CD14-positive monocyte (primary cell): ENCODE measurements at regions not wholly inside any gene's neighbourhood (a gene's known extent, or its start where the extent isn't known, plus 50 kb on each side); places are given as distances from the start of the nearest gene placed in this dataset.

Source experiments
- DNase-seq, 3 donors: peaks; one replicate each; pipeline ENCODE4 v3.0.0-alpha.2; 2011 to 2022
- H2AFZ ChIP-seq: 2 replicates; pipeline ENCODE4 v1.6.0; 2012; ENCODE audit warnings: mild to moderate bottlenecking, low read depth, low read length, inconsistent platforms; ENCODE audit not compliant: insufficient read depth, poor library complexity, severe bottlenecking
- H3K27ac ChIP-seq, 2 donors: 1 replicate in 1 of 2; 2 replicates in 1 of 2; pipeline ENCODE4 v1.5.1; 2012 to 2013; ENCODE audit warnings: low read length in 2 of 2, control low read depth in 1 of 2, inconsistent platforms in 1 of 2, low read depth in 1 of 2, mild to moderate bottlenecking in 1 of 2
- H3K27me3 ChIP-seq, 2 donors: one replicate each; pipeline versions ENCODE4 v1.6.0 to v1.6.1; 2011 to 2013; ENCODE audit warnings: low read length in 2 of 2; ENCODE audit not compliant: control insufficient read depth in 2 of 2, insufficient read depth in 2 of 2
- H3K36me3 ChIP-seq, 2 donors: replicated peaks in 1 of 2; 1 replicate in 1 of 2; 2 replicates in 1 of 2; pipeline versions ENCODE4 v1.5.1 to v1.6.1; 2012 to 2013; ENCODE audit warnings: low read length in 2 of 2, control low read depth in 1 of 2, inconsistent platforms in 1 of 2, mild to moderate bottlenecking in 1 of 2; ENCODE audit not compliant: insufficient read depth in 2 of 2, control insufficient read depth in 1 of 2
- H3K4me1 ChIP-seq, 2 donors: 1 replicate in 1 of 2; 2 replicates in 1 of 2; pipeline versions ENCODE4 v1.5.1 to v1.6.1; 2012 to 2013; ENCODE audit warnings: low read length in 2 of 2, control low read depth in 1 of 2, inconsistent platforms in 1 of 2, mild to moderate bottlenecking in 1 of 2, moderate library complexity in 1 of 2; ENCODE audit not compliant: insufficient read depth in 2 of 2, control insufficient read depth in 1 of 2
- H3K4me2 ChIP-seq: replicated peaks from 2 replicates; pipeline ENCODE3; 2012; ENCODE audit warnings: low read length, moderate library complexity, mild to moderate bottlenecking; ENCODE audit not compliant: poor library complexity, severe bottlenecking; ENCODE audit errors: extremely low read depth
- H3K4me3 ChIP-seq, 3 experiments: fragments of 200-600 bp in 1 of 3; sonication (generic) in 1 of 3; replicated peaks in 1 of 3; 1 replicate in 2 of 3; 2 replicates in 1 of 3; pipeline ENCODE4 v1.5.1; 2011 to 2013; ENCODE audit warnings: low read length in 3 of 3, mild to moderate bottlenecking in 3 of 3, control low read depth in 2 of 3, low read depth in 2 of 3, inconsistent platforms in 1 of 3, moderate library complexity in 1 of 3
- H3K79me2 ChIP-seq: 2 replicates; pipeline ENCODE4 v1.6.0; 2012; ENCODE audit warnings: mild to moderate bottlenecking, control low read depth, inconsistent platforms, low read length, moderate library complexity; ENCODE audit not compliant: insufficient read depth
- H3K9ac ChIP-seq: 2 replicates; pipeline ENCODE4 v1.6.0; 2017; ENCODE audit warnings: low read length, mild to moderate bottlenecking; ENCODE audit not compliant: insufficient read depth, poor library complexity, severe bottlenecking
- H3K9me3 ChIP-seq, 2 donors: replicated peaks in 1 of 2; 1 replicate in 1 of 2; 2 replicates in 1 of 2; pipeline versions ENCODE4 v1.5.1 to v1.6.1; 2012 to 2013; ENCODE audit warnings: low read length in 2 of 2, control low read depth in 1 of 2; ENCODE audit not compliant: control insufficient read depth in 1 of 2, insufficient read depth in 1 of 2
- H4K20me1 ChIP-seq: 2 replicates; pipeline ENCODE4 v1.6.0; 2012; ENCODE audit warnings: mild to moderate bottlenecking, low read length, control low read depth, moderate library complexity; ENCODE audit not compliant: insufficient read depth
- H3K27ac Mint-ChIP-seq, 7 donors: one replicate each; pipeline ENCODE4 v1.8.0; 2020; ENCODE audit warnings: mild to moderate bottlenecking in 7 of 7, mixed read lengths in 7 of 7, moderate library complexity in 6 of 7, inconsistent platforms in 2 of 7
- H3K27me3 Mint-ChIP-seq, 3 donors: one replicate each; pipeline ENCODE4 v1.8.0; 2021 to 2022; ENCODE audit warnings: low read depth in 3 of 3, mild to moderate bottlenecking in 3 of 3, mixed read lengths in 3 of 3, moderate library complexity in 3 of 3, inconsistent platforms in 1 of 3
- H3K36me3 Mint-ChIP-seq, 2 donors: one replicate each; pipeline ENCODE4 v1.8.0; 2020; ENCODE audit warnings: mixed read lengths in 2 of 2, inconsistent platforms in 1 of 2, mild to moderate bottlenecking in 1 of 2
- H3K4me1 Mint-ChIP-seq: one replicate; pipeline ENCODE4 v1.8.0; 2020; ENCODE audit warnings: mild to moderate bottlenecking, mixed read lengths
- H3K4me3 Mint-ChIP-seq, 2 donors: one replicate each; pipeline ENCODE4 v1.8.0; 2020; ENCODE audit warnings: mild to moderate bottlenecking in 2 of 2, mixed read lengths in 2 of 2, moderate library complexity in 1 of 2
- H3K9me3 Mint-ChIP-seq, 7 donors: one replicate each; pipeline ENCODE4 v1.8.0; 2020 to 2022; ENCODE audit warnings: mixed read lengths in 7 of 7, mild to moderate bottlenecking in 6 of 7, moderate library complexity in 6 of 7, inconsistent platforms in 2 of 7
- CTCF ChIP-seq: fragments of 200-600 bp; IDR thresholded peaks from one replicate; pipeline ENCODE4 v1.8.0; 2022; ENCODE audit warnings: antibody characterized with exemption, mild to moderate bottlenecking
- WGBS: methylation state at CpG from one replicate; pipeline ENCODE4 v1.1.5; 2013; ENCODE audit warnings: missing lambda C conversion rate; ENCODE audit not compliant: insufficient coverage; 5-methylcytosine and 5-hydroxymethylcytosine counted together
- intact Hi-C, 2 donors: fragments of 100-400 bp; cut with micrococcal nuclease; formaldehyde crosslinking; loops; one replicate each; pipeline versions ENCODE4 v1.15.0 to v1.15.1; 2023

- Histone ChIP-seq H3K4me2 (no peak overlapping the region), H3K27me3 (no peaks in the 10 kb centered on the region), H3K27ac (no peak overlapping the region), H3K9me3 (no peaks in the 10 kb centered on the region), H3K36me3 (no peaks in the 10 kb centered on the region), H2AFZ (no peak overlapping the region), H4K20me1 (no peaks in the 10 kb centered on the region), H3K4me1 (no peaks in the 10 kb centered on the region), H3K79me2 (no peaks in the 10 kb centered on the region), H3K9ac (no peak overlapping the region), H3K4me3 (no peak overlapping the region)
- no peak for DNase-seq
- no peaks in the 10 kb centered on the region for H3K36me3 Mint-ChIP-seq
- no peak overlapping the region for H3K27ac Mint-ChIP-seq
- no peak overlapping the region for H3K4me3 Mint-ChIP-seq
- TF ChIP-seq CTCF, result no peak
- intact Hi-C loops, result no loop called here
- WGBS, result 100% methylated on average over 1 of the region's 1 CpG
- H3K4me1 Mint-ChIP-seq, result no peaks in the 10 kb centered on the region
- H3K9me3 Mint-ChIP-seq, result peaks cover 0 to 2% (median 0%) of the 10 kb centered on the region in 7 donors
- no peaks in the 10 kb centered on the region for H3K27me3 Mint-ChIP-seq
Measured at GRCh38 chr14:44404036-44404435, 103.0 kb downstream of the FSCB start.

DNA sequence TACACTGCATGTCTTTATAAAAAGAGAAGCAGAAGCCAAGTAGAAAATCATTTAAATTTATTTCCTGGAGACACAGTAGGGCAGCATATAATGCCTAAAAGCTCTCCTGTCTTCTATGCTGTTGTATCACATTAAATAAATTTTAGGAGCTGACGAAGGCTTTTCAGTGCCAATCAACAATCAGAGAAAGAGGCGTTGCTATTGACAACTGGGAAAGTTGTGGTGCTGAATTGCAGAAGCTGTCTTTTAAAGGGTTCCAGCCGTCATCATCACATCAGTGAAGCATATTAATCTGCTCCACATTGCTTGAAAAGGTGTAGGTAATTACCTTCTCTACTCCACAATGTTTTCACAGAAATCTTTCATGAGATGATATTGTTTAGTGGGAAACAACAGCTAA, 103.9 kb downstream of the FSCB start:
- WGBS, result no CpG with 5 or more reads among the region's 3 CpGs
- no peaks in the 10 kb centered on the region for H3K27me3 Mint-ChIP-seq

More for the DNA sequence above, 103.9 kb downstream of the FSCB start:
- Histone ChIP-seq H2AFZ (no peak overlapping the region), H3K27me3 (no peaks in the 10 kb centered on the region), H3K9me3 (no peaks in the 10 kb centered on the region), H4K20me1 (no peaks in the 10 kb centered on the region), H3K27ac (no peak overlapping the region), H3K4me1 (no peaks in the 10 kb centered on the region), H3K36me3 (no peaks in the 10 kb centered on the region), H3K9ac (no peak overlapping the region), H3K4me3 (no peak overlapping the region), H3K79me2 (no peaks in the 10 kb centered on the region), H3K4me2 (no peak overlapping the region)
- no peak for DNase-seq
- Mint-ChIP-seq H3K36me3 (no peaks in the 10 kb centered on the region), H3K4me1 (no peaks in the 10 kb centered on the region), H3K4me3 (no peak overlapping the region), H3K9me3 (peaks cover 0 to 9% (median 2%) of the 10 kb centered on the region in 7 donors), H3K27ac (no peak overlapping the region)
- TF ChIP-seq CTCF, result no peak
- intact Hi-C loops, result no loop called here
